H1 (cell line): ENCODE measurements at regions not wholly inside any gene's neighbourhood (a gene's known extent, or its start where the extent isn't known, plus 50 kb on each side); places are given as distances from the start of the nearest gene placed in this dataset.

Source experiments
- CTCF ChIA-PET: fragments of 300-600 bp; sonication (Branson Sonifier 250); formaldehyde crosslinking; loops from one replicate; lab custom pipeline; 2021; ENCODE audit not compliant: partially characterized antibody; lab: Charles Lee
- POLR2A ChIA-PET: fragments of 300-600 bp; sonication (Branson Sonifier 250); formaldehyde crosslinking; loops from one replicate; lab custom pipeline; 2021; ENCODE audit warnings: inconsistent platforms; ENCODE audit not compliant: partially characterized antibody; lab: Charles Lee
- DNase-seq, 2 experiments: peaks; one replicate each; pipeline versions ENCODE4 v3.0.0 to v3.0.0-alpha.2; 2010 to 2022; ENCODE audit warnings: low spot score in 2 of 2, low read depth in 1 of 2, mixed read lengths in 1 of 2
- FAIRE-seq: peaks from 2 replicates; lab custom pipeline; 2011; peaks lifted over from hg19 to GRCh38; lab: Jason Lieb, UNC
- H2AFZ ChIP-seq: 2 replicates; pipeline ENCODE4 v1.8.1; 2012; ENCODE audit warnings: low read length, inconsistent platforms
- H2AK5ac ChIP-seq: 2 replicates; pipeline ENCODE4 v1.6.1; 2013; ENCODE audit warnings: low read depth, low read length
- H2BK120ac ChIP-seq: replicated peaks from 2 replicates; pipeline ENCODE3; 2013; ENCODE audit warnings: low read depth, low read length, inconsistent platforms
- H2BK12ac ChIP-seq: 2 replicates; pipeline ENCODE4 v1.6.1; 2013; ENCODE audit warnings: low read depth, low read length
- H2BK15ac ChIP-seq: 2 replicates; pipeline ENCODE4 v1.6.1; 2013; ENCODE audit warnings: low read length
- H2BK20ac ChIP-seq: 2 replicates; pipeline ENCODE4 v1.6.1; 2013; ENCODE audit warnings: low read length
- H2BK5ac ChIP-seq: 2 replicates; pipeline ENCODE4 v1.6.1; 2013; ENCODE audit warnings: low read depth, low read length
- H3K14ac ChIP-seq: 2 replicates; pipeline ENCODE4 v1.6.1; 2013; ENCODE audit warnings: inconsistent platforms; ENCODE audit not compliant: insufficient read length
- H3K18ac ChIP-seq: 2 replicates; pipeline ENCODE4 v1.6.1; 2013; ENCODE audit warnings: low read length; ENCODE audit errors: extremely low read depth
- H3K23ac ChIP-seq: 2 replicates; pipeline ENCODE4 v1.6.1; 2013; ENCODE audit warnings: inconsistent platforms; ENCODE audit not compliant: insufficient read length
- H3K23me2 ChIP-seq: 2 replicates; pipeline ENCODE4 v1.6.1; 2013; ENCODE audit warnings: low read depth, low read length
- H3K27ac ChIP-seq: 2 replicates; pipeline ENCODE4 v1.6.1; 2011; ENCODE audit warnings: low read depth, low read length, inconsistent platforms
- H3K27me3 ChIP-seq, 4 experiments: replicated peaks in 1 of 4; 1 replicate in 1 of 4; 2 replicates in 3 of 4; pipeline versions ENCODE4 v1.6.1 to v1.8.1; 2011 to 2013; ENCODE audit warnings: low read length in 3 of 4, mild to moderate bottlenecking in 3 of 4, inconsistent platforms in 2 of 4, mixed read lengths in 2 of 4, moderate library complexity in 1 of 4; ENCODE audit not compliant: control insufficient read depth in 3 of 4, insufficient read depth in 3 of 4; ENCODE audit errors: extremely low read depth in 1 of 4
- H3K36me3 ChIP-seq, 4 experiments: 2 replicates each; pipeline versions ENCODE4 v1.6.1 to v1.8.1; 2011 to 2013; ENCODE audit warnings: mild to moderate bottlenecking in 4 of 4, low read length in 3 of 4, moderate library complexity in 2 of 4, control low read depth in 1 of 4, inconsistent platforms in 1 of 4; ENCODE audit not compliant: insufficient read depth in 4 of 4, control insufficient read depth in 2 of 4
- H3K4ac ChIP-seq: replicated peaks from 2 replicates; pipeline ENCODE3; 2013; ENCODE audit warnings: low read length, low read depth, mixed read lengths, inconsistent platforms; ENCODE audit not compliant: insufficient read length
- H3K4me1 ChIP-seq, 4 experiments: replicated peaks in 1 of 4; 1 replicate in 1 of 4; 2 replicates in 3 of 4; pipeline versions ENCODE4 v1.6.1 to v1.8.1; 2011 to 2013; ENCODE audit warnings: low read length in 3 of 4, inconsistent platforms in 2 of 4, mixed read lengths in 1 of 4; ENCODE audit not compliant: insufficient read depth in 4 of 4, control insufficient read depth in 3 of 4
- H3K4me2 ChIP-seq, 2 experiments: 2 replicates each; pipeline versions ENCODE4 v1.6.1 to v1.8.1; 2011 to 2013; ENCODE audit warnings: low read depth in 2 of 2, low read length in 2 of 2, control low read depth in 1 of 2, inconsistent platforms in 1 of 2, mild to moderate bottlenecking in 1 of 2; ENCODE audit not compliant: insufficient read depth in 1 of 2
- H3K4me3 ChIP-seq, 4 experiments: fragments of 200-600, 300-600 bp in 1 of 4; sonication (generic), shearing (Covaris generic), sonication (Bioruptor Twin) in 1 of 4; 2 replicates each; pipeline versions ENCODE4 v1.5.1 to v1.8.1; 2011 to 2016; ENCODE audit warnings: low read length in 4 of 4, low read depth in 3 of 4, control low read depth in 2 of 4, inconsistent platforms in 2 of 4, mild to moderate bottlenecking in 2 of 4, mixed read lengths in 1 of 4, moderate library complexity in 1 of 4; ENCODE audit not compliant: insufficient read depth in 2 of 4; ENCODE audit errors: extremely low read depth in 1 of 4
- H3K56ac ChIP-seq: replicated peaks from 2 replicates; pipeline ENCODE3; 2013; ENCODE audit warnings: low read depth, mild to moderate bottlenecking, mixed read lengths, low read length, inconsistent platforms; ENCODE audit not compliant: insufficient read length
- H3K79me1 ChIP-seq: 2 replicates; pipeline ENCODE4 v1.6.1; 2013; ENCODE audit warnings: low read depth, low read length, control low read depth
- H3K79me2 ChIP-seq, 2 experiments: 2 replicates each; pipeline versions ENCODE4 v1.6.1 to v1.8.1; 2012 to 2013; ENCODE audit warnings: low read length in 2 of 2, mild to moderate bottlenecking in 2 of 2, inconsistent platforms in 1 of 2; ENCODE audit not compliant: insufficient read depth in 2 of 2, control insufficient read depth in 1 of 2
- H3K9ac ChIP-seq, 4 experiments: replicated peaks in 1 of 4; 1 replicate in 1 of 4; 2 replicates in 3 of 4; pipeline versions ENCODE4 v1.6.1 to v1.8.1; 2011 to 2013; ENCODE audit warnings: low read depth in 3 of 4, low read length in 3 of 4, control low read depth in 2 of 4, mild to moderate bottlenecking in 2 of 4, moderate library complexity in 2 of 4, inconsistent platforms in 1 of 4; ENCODE audit errors: extremely low read depth in 1 of 4
- H3K9me3 ChIP-seq, 2 experiments: 2 replicates each; pipeline versions ENCODE4 v1.6.1 to v1.8.1; 2012 to 2013; ENCODE audit warnings: mild to moderate bottlenecking in 2 of 2, moderate library complexity in 2 of 2, control low read depth in 1 of 2, inconsistent platforms in 1 of 2, low read depth in 1 of 2, low read length in 1 of 2, mixed read lengths in 1 of 2; ENCODE audit not compliant: insufficient read depth in 2 of 2
- H4K20me1 ChIP-seq, 2 experiments: replicated peaks in 1 of 2; 2 replicates each; pipeline versions ENCODE3 to v1.8.1; 2011 to 2013; ENCODE audit warnings: inconsistent platforms in 2 of 2, low read length in 2 of 2, mild to moderate bottlenecking in 1 of 2; ENCODE audit not compliant: insufficient read depth in 2 of 2, control insufficient read depth in 1 of 2
- H4K5ac ChIP-seq: 2 replicates; pipeline ENCODE4 v1.6.1; 2013; ENCODE audit warnings: low read length, low read depth, mixed read lengths, inconsistent platforms; ENCODE audit not compliant: insufficient read length
- H4K8ac ChIP-seq: 2 replicates; pipeline ENCODE4 v1.8.0; 2013; ENCODE audit warnings: mild to moderate bottlenecking, moderate library complexity, low read length, inconsistent platforms; ENCODE audit not compliant: insufficient read depth; ENCODE audit errors: extremely low read depth
- H4K91ac ChIP-seq: replicated peaks from 2 replicates; pipeline ENCODE3; 2013; ENCODE audit warnings: low read length, mixed read lengths, inconsistent platforms; ENCODE audit not compliant: insufficient read length
- ATF3 ChIP-seq: IDR thresholded peaks from 2 replicates; pipeline ENCODE4 v1.6.1; 2011; ENCODE audit warnings: low read depth, mild to moderate bottlenecking, low read length; ENCODE audit not compliant: insufficient read depth
- CBX8 ChIP-seq: fragments of 300-800, 300-1000 bp; sonication (generic); IDR thresholded peaks from 2 replicates; pipeline ENCODE4 v1.7.1; 2016; ENCODE audit warnings: low read depth, low read length, borderline replicate concordance
- CEBPB ChIP-seq: IDR thresholded peaks from 2 replicates; pipeline ENCODE4 v1.6.1; 2012; ENCODE audit warnings: low read depth, low read length
- CTCF ChIP-seq, 3 experiments: IDR thresholded peaks; 1 replicate in 2 of 3; 2 replicates in 1 of 3; pipeline versions ENCODE4 v1.5.1 to v1.6.1; 2011; ENCODE audit warnings: low read length in 3 of 3, mild to moderate bottlenecking in 3 of 3, inconsistent platforms in 2 of 3, low read depth in 1 of 3, moderate library complexity in 1 of 3; ENCODE audit not compliant: insufficient read depth in 1 of 3; ENCODE audit errors: control extremely low read depth in 1 of 3
- EP300 ChIP-seq, 2 experiments: IDR thresholded peaks; 1 replicate in 1 of 2; 2 replicates in 1 of 2; pipeline ENCODE4 v1.6.1; 2011 to 2012; ENCODE audit warnings: low read depth in 2 of 2, low read length in 2 of 2, mild to moderate bottlenecking in 2 of 2, borderline replicate concordance in 1 of 2, inconsistent platforms in 1 of 2, moderate library complexity in 1 of 2
- KDM4A ChIP-seq: IDR thresholded peaks from one replicate; pipeline ENCODE4 v1.7.1; 2012; ENCODE audit warnings: low read depth, mild to moderate bottlenecking, moderate library complexity, low read length, inconsistent platforms; ENCODE audit not compliant: severe bottlenecking
- USF2 ChIP-seq: IDR thresholded peaks from 2 replicates; pipeline ENCODE4 v1.6.1; 2011; ENCODE audit warnings: low read length, improper control_type of control experiment
- WGBS, 2 experiments: shearing (Covaris generic) in 1 of 2; methylation state at CpG; one replicate each; pipeline versions ENCODE4 v1.1.6 to v1.1.7; 2013 to 2015; ENCODE audit warnings: low lambda C conversion rate in 2 of 2, mixed read lengths in 2 of 2, inconsistent platforms in 1 of 2, low coverage in 1 of 2, missing lambda C conversion rate in 1 of 2; ENCODE audit not compliant: insufficient replicate concordance in 2 of 2, insufficient coverage in 1 of 2, insufficient read length in 1 of 2; ENCODE audit errors: extremely low coverage in 1 of 2, missing lambda C conversion rate in 1 of 2; 5-methylcytosine and 5-hydroxymethylcytosine counted together

- Histone ChIP-seq H3K18ac (no peak overlapping the region), H2BK20ac (no peak overlapping the region), H3K4me3 (no peak overlapping the region), H3K14ac (no peak overlapping the region), H4K8ac (no peak overlapping the region), H3K4me1 (peaks cover 0 to 4% (median 1%) of the 10 kb centered on the region in 4 experiments; a peak in 5 of 7 replicates), H3K56ac (no peak overlapping the region), H4K20me1 (no peaks in the 10 kb centered on the region), H2AFZ (0 out of 2 replicates have a peak overlapping the region, but pooled peaks have one; percentile 26), H3K27ac (no peak overlapping the region), H3K9me3 (no peaks in the 10 kb centered on the region), H3K23me2 (no peaks in the 10 kb centered on the region), H2AK5ac (no peak overlapping the region), H3K36me3 (no peaks in the 10 kb centered on the region), H3K79me2 (no peaks in the 10 kb centered on the region), H2BK120ac (no peak overlapping the region), H2BK5ac (no peak overlapping the region), H4K91ac (no peak overlapping the region), H3K9ac (no peak overlapping the region), H3K23ac (no peak overlapping the region), H2BK12ac (0 out of 2 replicates have a peak overlapping the region, but pooled peaks have one; percentile 10), H2BK15ac (no peak overlapping the region), H3K79me1 (no peaks in the 10 kb centered on the region), H3K4me2 (no peak overlapping the region; a peak in 1 of 4 replicates), H4K5ac (no peak overlapping the region), H3K27me3 (no peaks in the 10 kb centered on the region; a peak in 1 of 7 replicates), H3K4ac (no peak overlapping the region)
- CTCF ChIA-PET = interaction anchor here (0.9 to 5.8 kb wide), 10 partner anchors 11 to 516 kb away, joined by 3 to 76 read pairs (median 6); no protein-coding TSS in a partner anchor
- TF ChIP-seq ATF3 (0 out of 2 replicates have a peak, but pooled peaks have one; percentile 37), USF2 (peak; percentile 82), KDM4A (no peak), CTCF (IDR thresholded peaks at IDR 0.05; ENCODE audit: control extremely low read depth in 1 of 3, insufficient read depth in 1 of 3, low read depth in 1 of 3, low read length in 3 of 3) (no peak), CEBPB (no peak), CBX8 (no peak), EP300 (IDR thresholded peaks at IDR 0.05; ENCODE audit: borderline replicate concordance in 1 of 2, low read depth in 2 of 2, low read length in 2 of 2) (no peak)
- FAIRE-seq (no peak), DNase-seq (no peak)
- POLR2A ChIA-PET = no interaction called here
- 94% methylated on average over 7 of the region's 7 CpGs; no CpG with 5 or more reads in 1 of the 2 experiments for WGBS, 2 experiments
Observed at GRCh38 chr16:49924078-49924477, 68.2 kb upstream of the ZNF423 start.
